Lower leg skin (tissue), 3 donors: ENCODE measurements at regions not wholly inside any gene's neighbourhood (a gene's known extent, or its start where the extent isn't known, plus 50 kb on each side); places are given as distances from the start of the nearest gene placed in this dataset.

ENCODE experiments used
- CTCF ChIP-seq, 3 donors: fragments of 450-650 bp; IDR thresholded peaks; one replicate each; pipeline ENCODE4 v1.5.1; 2016; ENCODE audit warnings: antibody characterized with exemption in 3 of 3, mild to moderate bottlenecking in 3 of 3, moderate library complexity in 2 of 3
- POLR2A ChIP-seq, 2 donors: fragments of 450-650 bp; IDR thresholded peaks; one replicate each; pipeline ENCODE4 v1.6.1; 2016 to 2017; ENCODE audit warnings: antibody characterized with exemption in 2 of 2, mild to moderate bottlenecking in 1 of 2, moderate library complexity in 1 of 2

- no peak for TF ChIP-seq CTCF (IDR thresholded peaks at IDR 0.05)
- no peak for TF ChIP-seq POLR2A (IDR thresholded peaks at IDR 0.05)
Measured at GRCh38 chr12:33052141-33053051, 155.8 kb upstream of the PKP2 start.
